ENCODE measurements at regions not wholly inside any gene's neighbourhood (a gene's known extent, or its start where the extent isn't known, plus 50 kb on each side); places are given as distances from the start of the nearest gene placed in this dataset.
"Not testable (repeated sequence)": the region's sequence is repeated elsewhere in the genome, so short reads cannot be mapped to it uniquely, and the experiment has no call there.

DNA sequence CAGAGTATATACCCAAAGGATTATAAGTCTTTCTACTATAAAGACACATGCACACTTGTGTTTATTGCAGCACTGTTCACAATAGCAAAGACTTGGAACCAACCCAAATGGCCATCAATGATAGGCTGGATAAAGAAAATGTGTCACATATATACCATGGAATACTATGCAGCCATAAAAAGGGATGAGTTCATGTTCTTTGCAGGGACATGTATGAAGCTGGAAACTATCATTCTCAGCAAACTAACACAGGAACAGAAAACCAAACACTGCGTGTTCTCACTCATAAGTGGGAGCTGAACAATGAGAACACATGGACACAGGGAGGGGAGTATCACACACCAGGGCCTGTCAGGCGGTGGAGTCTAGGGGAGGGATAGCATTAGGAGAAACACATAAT lies 281.7 kb upstream of the MEF2C start:
- DNase-seq = not testable (repeated sequence)

DNA sequence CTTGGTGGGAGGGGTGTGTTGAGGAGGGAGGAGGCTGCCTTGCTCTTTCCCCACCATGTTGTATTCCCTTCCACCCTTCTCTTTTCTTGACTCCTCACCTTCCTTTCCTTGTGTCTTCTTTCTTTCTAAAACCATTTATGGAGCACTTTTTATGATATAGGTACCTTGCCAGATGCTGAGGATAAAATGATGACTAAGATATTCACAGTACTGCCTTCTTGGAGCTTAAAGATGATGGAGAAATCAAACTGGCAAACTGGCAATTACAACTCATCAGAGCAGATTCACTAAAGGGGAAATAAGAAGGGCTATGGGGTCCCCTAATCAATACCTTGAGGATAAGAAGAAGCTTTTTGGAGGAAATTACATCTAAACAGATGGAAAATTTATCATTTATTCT lies 273.2 kb upstream of the MEF2C start:
- no peak for DNase-seq

DNA sequence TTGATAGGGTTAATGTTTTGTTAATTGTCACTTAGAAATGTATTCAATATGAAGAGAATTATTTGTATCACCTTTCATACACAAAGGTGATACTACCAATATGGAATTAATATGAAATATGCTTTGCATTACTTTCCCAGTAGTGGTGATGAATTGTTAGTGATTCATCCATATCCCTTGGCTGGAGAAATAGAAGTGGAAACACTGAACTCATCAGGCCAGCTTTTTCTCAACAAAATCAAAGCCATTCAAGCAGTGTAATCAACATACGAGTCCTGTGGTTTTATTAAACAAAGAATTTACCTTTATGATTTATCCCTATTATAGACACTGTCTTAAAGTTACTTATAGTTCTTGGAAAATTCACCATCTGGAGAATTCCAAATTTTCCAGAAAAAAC lies 264.0 kb upstream of the MEF2C start:
- DNase-seq = no peak

DNA sequence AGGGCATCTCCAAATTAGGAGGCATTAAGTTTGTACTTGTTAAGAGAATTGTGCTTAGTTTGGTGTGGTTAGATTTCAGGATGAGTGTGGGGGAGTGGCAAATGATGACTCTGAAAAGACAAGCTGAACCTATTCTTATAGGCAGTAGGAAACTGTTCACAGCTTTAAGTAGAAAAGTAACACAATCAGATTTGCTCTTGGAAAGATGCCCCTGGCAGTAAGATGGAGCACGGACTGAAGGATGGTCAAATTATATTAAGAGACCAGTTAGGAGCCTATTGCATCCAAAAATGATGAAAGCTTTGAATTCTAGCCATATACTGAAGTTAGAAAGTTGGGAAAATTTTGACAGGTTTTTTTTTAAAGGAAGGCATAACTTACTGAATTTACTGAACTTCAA lies 254.2 kb upstream of the MEF2C start:
- no peak for DNase-seq

- no peak for DNase-seq
Observed at GRCh38 chr5:89133975-89134374, 251.0 kb upstream of the MEF2C start.

- DNase-seq = no peak
Observed at GRCh38 chr5:89133129-89133528, 250.1 kb upstream of the MEF2C start.

- no peak for DNase-seq
Observed at GRCh38 chr5:89130851-89131250, 247.9 kb upstream of the MEF2C start.

GRCh38 chr5:89129941-89130340 lies 247.0 kb upstream of the MEF2C start:
- DNase-seq = no peak

DNA sequence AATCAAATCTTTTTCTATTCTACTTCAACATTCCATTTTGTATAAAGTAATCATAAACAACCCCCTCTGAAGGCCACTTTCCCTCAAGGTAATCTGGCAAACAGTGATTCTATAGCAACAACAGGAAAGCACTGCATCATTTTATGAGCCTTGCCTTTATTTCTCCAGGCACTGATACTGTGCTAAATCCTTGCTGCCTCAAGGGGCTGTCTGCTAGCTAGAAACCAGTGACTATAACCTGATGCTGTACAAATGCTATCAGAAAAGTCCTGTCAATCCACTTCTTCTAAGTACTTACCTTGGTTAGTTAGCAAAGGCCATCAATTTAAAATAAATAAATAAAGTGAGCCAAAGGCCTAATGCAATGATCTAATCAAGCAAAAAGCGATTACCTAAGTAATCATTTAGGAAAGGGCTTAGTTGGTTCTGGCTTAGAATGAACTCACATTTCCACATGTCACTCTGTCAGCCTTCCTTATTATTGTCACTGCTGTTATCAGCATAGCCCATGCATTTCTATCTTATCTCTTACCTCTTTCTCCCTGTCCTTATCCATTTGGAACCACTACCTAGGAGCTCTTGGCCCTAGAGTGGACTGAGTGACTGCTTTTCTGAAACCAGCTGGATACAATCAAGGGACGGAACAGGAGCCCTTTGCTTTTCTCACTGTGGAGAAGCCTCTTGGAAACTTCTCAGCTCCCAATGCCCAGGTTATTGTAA lies 246.1 kb upstream of the MEF2C start:
- no peak for DNase-seq

GRCh38 chr5:89128092-89128491 lies 245.1 kb upstream of the MEF2C start:
- no peak for DNase-seq

GRCh38 chr5:89127191-89127590 lies 244.2 kb upstream of the MEF2C start:
- no peak for DNase-seq

DNA sequence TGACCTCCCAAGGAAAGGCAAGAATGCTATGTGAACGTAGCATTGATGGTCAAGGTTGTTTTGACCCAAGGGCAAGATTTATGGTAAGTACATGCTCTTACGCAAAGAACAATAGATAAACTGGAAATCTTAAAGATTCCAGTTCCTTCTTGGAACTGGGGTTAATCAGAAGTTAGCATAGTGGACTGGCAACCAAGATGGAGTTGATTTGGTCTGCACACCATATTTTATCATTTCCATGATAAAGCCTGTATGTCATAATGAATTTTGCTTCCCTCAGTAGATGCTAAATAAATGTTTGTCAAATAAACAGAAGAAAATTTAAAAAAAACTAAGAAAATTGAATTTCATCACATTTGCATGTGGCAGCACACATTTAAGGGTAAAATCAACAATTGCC lies 242.4 kb upstream of the MEF2C start:
- DNase-seq = no peak

DNA sequence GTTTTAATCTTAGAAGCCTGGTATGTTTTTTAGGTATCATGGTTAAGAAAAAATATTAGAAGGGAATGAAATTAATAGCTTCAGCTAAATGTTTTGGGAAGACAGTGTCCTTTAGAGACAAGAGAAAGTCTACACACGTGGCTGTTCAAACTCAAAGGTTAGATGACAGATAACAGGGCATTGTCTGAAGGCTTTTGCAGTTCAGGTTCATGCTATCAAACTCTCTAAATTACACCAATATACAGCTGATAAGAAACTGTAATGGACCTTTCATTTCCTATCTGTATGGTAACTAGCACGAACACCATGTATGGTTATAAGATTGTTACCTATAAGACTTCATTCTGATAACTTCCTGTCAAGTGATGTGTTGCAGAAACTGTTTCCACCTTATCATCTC lies 240.6 kb upstream of the MEF2C start:
- DNase-seq = no peak

DNA sequence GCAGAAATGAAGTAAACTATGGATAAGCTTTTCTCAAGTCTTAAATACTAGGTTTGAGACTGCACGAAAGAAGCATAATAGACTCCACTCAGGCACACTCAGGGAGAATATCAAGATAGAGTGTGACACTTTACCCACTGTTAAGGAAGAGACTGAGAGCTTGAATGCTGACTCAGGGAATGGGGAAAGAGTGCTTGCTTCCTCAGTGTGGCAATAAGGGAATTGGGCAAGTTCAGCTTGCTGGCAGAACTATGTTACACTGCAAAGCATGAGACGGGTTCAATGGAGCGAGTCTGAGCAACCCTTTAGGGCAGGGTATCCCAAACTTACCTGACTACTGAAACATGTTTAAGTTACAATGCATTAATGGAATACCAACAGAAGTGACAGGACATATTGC lies 237.7 kb upstream of the MEF2C start:
- DNase-seq = no peak

- DNase-seq = no peak
Observed at GRCh38 chr5:89117124-89117644, 234.2 kb upstream of the MEF2C start.

DNA sequence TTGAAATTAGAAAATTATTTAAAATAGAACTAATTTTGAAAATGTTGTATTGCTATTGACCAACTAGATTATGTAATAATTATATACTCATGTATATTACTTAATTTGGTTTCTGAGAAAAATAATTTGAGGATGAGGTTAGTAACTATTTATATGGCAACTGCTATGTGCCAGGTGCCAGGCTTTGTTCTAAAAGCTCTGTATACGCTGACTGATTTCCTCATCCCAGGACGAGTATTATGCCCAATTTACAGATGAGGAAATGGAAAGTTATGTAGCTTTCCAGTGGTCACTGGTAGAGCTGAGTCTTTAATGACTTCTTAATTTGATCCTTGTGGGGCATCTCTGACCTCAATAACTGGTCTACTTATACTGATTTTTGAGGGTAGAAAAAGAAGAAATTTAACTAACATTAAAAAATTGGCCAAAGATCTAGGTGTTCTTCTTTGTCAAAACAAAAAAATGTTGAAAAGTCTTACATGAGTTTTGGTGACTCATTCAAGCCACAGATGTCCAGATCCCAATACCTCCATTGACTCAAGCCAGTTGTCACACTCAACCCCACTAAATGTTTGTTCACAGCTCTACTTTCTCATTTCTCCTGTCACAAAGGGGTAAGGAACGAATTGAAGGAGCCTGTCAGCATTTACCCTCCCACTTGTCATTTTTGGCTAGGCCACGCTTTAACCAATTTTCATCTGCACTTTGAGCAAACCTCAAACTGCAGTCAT lies 228.1 kb upstream of the MEF2C start:
- DNase-seq = no peak

DNA sequence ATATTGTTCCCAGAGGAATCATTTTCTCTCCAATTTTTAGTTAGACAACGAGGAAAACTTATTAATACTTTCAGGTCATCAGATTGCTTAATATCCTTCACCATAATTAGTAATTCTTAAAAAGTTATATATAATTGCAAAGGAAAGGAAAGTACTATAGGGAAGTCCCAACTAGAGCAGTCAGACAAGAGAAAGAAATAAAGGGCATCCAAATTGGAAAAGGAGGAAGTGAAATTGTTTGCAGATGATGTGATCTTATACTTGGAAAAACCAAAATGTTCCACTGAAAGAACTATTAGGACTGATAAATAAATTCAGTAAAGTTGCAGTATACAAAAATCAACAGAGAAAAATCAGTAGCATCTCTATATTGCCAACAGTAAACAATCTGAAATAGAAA lies 223.5 kb upstream of the MEF2C start:
- DNase-seq = no peak

DNA sequence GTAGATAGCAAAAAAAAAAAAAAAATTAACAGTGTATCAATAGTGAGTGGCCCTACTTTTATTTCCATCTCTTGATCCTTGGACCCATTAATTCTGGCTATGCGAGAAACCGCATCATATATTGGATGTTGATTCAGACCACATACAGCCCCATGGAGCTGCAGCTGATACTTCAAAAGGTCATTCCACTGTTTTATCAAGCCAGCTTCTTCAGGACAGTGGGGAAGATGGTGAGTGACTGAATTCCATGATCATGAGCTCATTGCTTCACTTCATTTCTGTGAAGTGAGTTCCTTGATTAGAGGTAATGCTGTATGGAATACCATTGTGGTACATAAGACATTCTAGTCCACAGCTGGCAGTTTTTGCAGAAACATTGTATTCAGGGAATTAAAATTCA lies 222.9 kb upstream of the MEF2C start:
- no peak for DNase-seq

- DNase-seq = no peak
Observed at GRCh38 chr5:89105171-89105695, 222.2 kb upstream of the MEF2C start.

GRCh38 chr5:89098199-89098756 lies 215.3 kb upstream of the MEF2C start:
- no peak for DNase-seq

- no peak for DNase-seq
Observed at GRCh38 chr5:89097103-89097502, 214.1 kb upstream of the MEF2C start.

DNA sequence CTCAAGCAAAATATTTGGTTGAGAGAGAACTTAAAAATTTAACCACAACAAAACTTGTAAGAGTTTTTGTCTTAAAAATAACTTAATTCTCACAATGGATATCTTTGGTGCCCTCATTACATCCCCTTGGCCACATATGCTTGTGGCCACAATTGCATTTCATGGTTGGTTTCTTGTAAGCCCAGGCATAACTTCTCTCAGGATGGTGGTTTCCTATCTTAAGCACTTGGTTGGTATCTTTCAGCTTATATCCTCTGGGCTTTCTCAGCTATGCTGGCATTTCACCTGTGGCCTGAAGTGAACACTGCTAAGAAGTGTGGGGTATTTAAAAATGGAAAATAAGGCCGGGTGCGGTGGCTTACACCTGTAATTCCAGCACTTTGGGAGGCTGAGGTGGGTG lies 212.4 kb upstream of the MEF2C start:
- no peak for DNase-seq

- DNase-seq = no peak
Observed at GRCh38 chr5:89090037-89090436, 207.1 kb upstream of the MEF2C start.
